ENCODE measurements at regions not wholly inside any gene's neighbourhood (a gene's known extent, or its start where the extent isn't known, plus 50 kb on each side); places are given as distances from the start of the nearest gene placed in this dataset.

- no peaks in the 10 kb centered on the region for H3K79me2 ChIP-seq (ENCODE audit: insufficient read depth)
- no peak overlapping the region for H2AFZ ChIP-seq (ENCODE audit: low read depth)
- no peak for TF ChIP-seq RXRA (IDR thresholded peaks at IDR 0.05; ENCODE audit: borderline replicate concordance, low read depth)
- no peak for TF ChIP-seq USF2 (IDR thresholded peaks at IDR 0.05; ENCODE audit: borderline replicate concordance, low read depth, low read length)
- no peak for TF ChIP-seq ELF1 (IDR thresholded peaks at IDR 0.05)
- no peak for TF ChIP-seq MXI1 (IDR thresholded peaks at IDR 0.05; ENCODE audit: low read depth, low read length)
- TF ChIP-seq SIN3A (IDR thresholded peaks at IDR 0.05; ENCODE audit: borderline replicate concordance, low read depth, low read length): no peak
- TF ChIP-seq, protein P1, sequence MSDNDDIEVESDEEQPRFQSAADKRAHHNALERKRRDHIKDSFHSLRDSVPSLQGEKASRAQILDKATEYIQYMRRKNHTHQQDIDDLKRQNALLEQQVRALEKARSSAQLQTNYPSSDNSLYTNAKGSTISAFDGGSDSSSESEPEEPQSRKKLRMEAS (IDR thresholded peaks at IDR 0.05; ENCODE audit: low read depth): no peak
- no peak for TF ChIP-seq IRF3 (IDR thresholded peaks at IDR 0.05; ENCODE audit: low read depth, low read length)
- no peak for TF ChIP-seq TAF1 (IDR thresholded peaks at IDR 0.05; ENCODE audit: borderline replicate concordance, low read depth, low read length)
- no peak for TF ChIP-seq RFX5 (IDR thresholded peaks at IDR 0.05; ENCODE audit: low read length)
- TF ChIP-seq, protein P2, sequence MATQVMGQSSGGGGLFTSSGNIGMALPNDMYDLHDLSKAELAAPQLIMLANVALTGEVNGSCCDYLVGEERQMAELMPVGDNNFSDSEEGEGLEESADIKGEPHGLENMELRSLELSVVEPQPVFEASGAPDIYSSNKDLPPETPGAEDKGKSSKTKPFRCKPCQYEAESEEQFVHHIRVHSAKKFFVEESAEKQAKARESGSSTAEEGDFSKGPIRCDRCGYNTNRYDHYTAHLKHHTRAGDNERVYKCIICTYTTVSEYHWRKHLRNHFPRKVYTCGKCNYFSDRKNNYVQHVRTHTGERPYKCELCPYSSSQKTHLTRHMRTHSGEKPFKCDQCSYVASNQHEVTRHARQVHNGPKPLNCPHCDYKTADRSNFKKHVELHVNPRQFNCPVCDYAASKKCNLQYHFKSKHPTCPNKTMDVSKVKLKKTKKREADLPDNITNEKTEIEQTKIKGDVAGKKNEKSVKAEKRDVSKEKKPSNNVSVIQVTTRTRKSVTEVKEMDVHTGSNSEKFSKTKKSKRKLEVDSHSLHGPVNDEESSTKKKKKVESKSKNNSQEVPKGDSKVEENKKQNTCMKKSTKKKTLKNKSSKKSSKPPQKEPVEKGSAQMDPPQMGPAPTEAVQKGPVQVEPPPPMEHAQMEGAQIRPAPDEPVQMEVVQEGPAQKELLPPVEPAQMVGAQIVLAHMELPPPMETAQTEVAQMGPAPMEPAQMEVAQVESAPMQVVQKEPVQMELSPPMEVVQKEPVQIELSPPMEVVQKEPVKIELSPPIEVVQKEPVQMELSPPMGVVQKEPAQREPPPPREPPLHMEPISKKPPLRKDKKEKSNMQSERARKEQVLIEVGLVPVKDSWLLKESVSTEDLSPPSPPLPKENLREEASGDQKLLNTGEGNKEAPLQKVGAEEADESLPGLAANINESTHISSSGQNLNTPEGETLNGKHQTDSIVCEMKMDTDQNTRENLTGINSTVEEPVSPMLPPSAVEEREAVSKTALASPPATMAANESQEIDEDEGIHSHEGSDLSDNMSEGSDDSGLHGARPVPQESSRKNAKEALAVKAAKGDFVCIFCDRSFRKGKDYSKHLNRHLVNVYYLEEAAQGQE (IDR thresholded peaks at IDR 0.05; ENCODE audit: low read depth, low read length): no peak
- TF ChIP-seq RAD21 (IDR thresholded peaks at IDR 0.05; ENCODE audit: low read length): no peak
- no peak overlapping the region for H3K4me3 ChIP-seq (ENCODE audit: low read depth in 2 of 2, low read length in 1 of 2)
- no peaks in the 10 kb centered on the region for H3K9me3 ChIP-seq
- H3K9ac ChIP-seq: no peak overlapping the region
- no peaks in the 10 kb centered on the region; a peak in 1 of 4 replicates for H3K4me1 ChIP-seq (ENCODE audit: control insufficient read depth in 1 of 2, insufficient read depth in 2 of 2, low read depth in 1 of 2, low read length in 1 of 2)
- ChIA-PET CTCF (interaction anchor here (1.0 to 1.2 kb wide), 2 partner anchors 10 to 12 kb away, joined by 3 to 5 read pairs; no protein-coding TSS in a partner anchor), POLR2A (no interaction called here)
- H3K27me3 ChIP-seq (ENCODE audit: insufficient read depth): no peaks in the 10 kb centered on the region
- no peak overlapping the region for H3K27ac ChIP-seq (ENCODE audit: low read depth in 2 of 2, low read length in 1 of 2)
- H3K9me2 ChIP-seq: no peaks in the 10 kb centered on the region
- no peak overlapping the region for H3K4me2 ChIP-seq
- H3K36me3 ChIP-seq (replicated peaks in 1 of 2; ENCODE audit: control insufficient read depth in 1 of 2, insufficient read depth in 2 of 2, low read length in 1 of 2): no peaks in the 10 kb centered on the region
- WGBS (ENCODE audit: low lambda C conversion rate): 88% methylated on average over 9 of the region's 9 CpGs
- DNase-seq: no peak
- H3F3A ChIP-seq (replicated peaks; ENCODE audit: insufficient read depth): no peaks in the 10 kb centered on the region
- H4K20me1 ChIP-seq (ENCODE audit: insufficient read depth): no peaks in the 10 kb centered on the region
Measured at GRCh38 chr6:112407101-112407590, 60.0 kb downstream of the RFPL4B start.

All from SK-N-SH (cell line).